ENCODE measurements at regions not wholly inside any gene's neighbourhood (a gene's known extent, or its start where the extent isn't known, plus 50 kb on each side); places are given as distances from the start of the nearest gene placed in this dataset.

DNA sequence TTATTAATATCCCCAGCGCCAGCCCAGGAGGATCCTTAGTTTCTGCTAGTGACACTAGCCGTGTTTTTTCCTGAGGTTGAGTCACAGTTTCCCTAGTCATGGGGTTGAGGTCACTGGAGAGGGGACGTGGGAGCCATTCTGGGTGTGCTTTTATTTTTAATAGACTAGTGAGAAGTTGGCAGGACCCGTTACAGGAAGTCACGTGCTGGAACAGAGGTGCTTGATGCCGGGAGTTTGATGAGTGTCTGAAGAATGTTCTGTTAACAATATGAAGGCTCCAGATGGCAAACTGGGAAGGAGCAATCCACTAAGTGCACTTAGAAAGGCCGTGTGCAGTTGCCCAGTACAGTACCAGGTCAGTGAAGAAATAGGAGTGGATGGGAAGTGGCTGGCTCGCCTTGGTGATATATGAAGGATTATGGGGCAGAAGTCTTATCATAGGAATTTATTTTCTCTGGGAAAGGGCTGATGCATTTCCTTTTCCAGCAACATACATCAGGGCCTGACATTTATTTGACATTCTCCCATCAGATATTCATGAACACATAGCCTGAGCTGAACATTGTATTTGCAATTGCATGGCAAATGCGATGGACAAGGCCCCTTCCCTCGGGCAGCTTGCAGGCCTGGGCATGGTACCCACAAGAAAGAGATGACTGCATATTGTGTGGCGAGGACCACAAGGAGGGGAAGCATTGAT is 291.8 kb downstream of the FBXW7 start:
- peaks cover 0 to 20% (median 13%) of the 10 kb centered on the region in 12 donors for H3K4me1 ChIP-seq
- TF ChIP-seq, protein P1, sequence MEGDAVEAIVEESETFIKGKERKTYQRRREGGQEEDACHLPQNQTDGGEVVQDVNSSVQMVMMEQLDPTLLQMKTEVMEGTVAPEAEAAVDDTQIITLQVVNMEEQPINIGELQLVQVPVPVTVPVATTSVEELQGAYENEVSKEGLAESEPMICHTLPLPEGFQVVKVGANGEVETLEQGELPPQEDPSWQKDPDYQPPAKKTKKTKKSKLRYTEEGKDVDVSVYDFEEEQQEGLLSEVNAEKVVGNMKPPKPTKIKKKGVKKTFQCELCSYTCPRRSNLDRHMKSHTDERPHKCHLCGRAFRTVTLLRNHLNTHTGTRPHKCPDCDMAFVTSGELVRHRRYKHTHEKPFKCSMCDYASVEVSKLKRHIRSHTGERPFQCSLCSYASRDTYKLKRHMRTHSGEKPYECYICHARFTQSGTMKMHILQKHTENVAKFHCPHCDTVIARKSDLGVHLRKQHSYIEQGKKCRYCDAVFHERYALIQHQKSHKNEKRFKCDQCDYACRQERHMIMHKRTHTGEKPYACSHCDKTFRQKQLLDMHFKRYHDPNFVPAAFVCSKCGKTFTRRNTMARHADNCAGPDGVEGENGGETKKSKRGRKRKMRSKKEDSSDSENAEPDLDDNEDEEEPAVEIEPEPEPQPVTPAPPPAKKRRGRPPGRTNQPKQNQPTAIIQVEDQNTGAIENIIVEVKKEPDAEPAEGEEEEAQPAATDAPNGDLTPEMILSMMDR (IDR thresholded peaks at IDR 0.05) = no peak
- TF ChIP-seq POLR2A (IDR thresholded peaks at IDR 0.05) = no peak
- no peaks in the 10 kb centered on the region for H3K9me3 ChIP-seq
- H3K4me3 ChIP-seq = no peak overlapping the region
- no peaks in the 10 kb centered on the region for H3K27me3 ChIP-seq
- intact Hi-C loops (cut with DNase I) = no loop called here
- H3K27ac ChIP-seq = peak overlapping the region in 9 of 12 donors; percentile 30 to 76 (median 59)
- WGBS, 4 donors = 38 to 46% (median 40%) methylated on average over 11 of the region's 11 CpGs
- peak; percentile 49 to 92 (median 88) for ATAC-seq
- no peaks in the 10 kb centered on the region for H3K36me3 ChIP-seq
- DNase-seq = peak in 4 of 5 donors; percentile 54 to 77 (median 68)

DNA sequence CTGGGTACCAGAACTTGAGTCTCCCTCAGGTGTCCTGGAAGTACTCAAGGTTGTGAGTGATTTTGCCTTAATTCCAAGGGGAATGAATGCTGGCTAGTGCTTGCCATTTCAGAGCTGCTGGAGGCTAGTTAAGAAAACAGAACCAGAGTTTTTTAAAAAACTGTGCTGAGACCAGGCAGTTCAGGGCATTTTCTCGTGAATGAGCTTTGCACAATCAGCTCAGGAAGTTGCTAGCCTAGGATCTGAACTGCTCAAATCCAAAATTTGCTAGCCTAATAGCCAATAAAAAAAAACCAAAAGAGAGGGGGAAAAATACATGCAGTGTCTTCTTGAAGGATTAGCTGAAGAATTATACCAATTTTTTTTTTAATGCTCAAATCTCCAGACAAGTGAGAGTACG is 292.7 kb downstream of the FBXW7 start:
- intact Hi-C loops (cut with DNase I) = no loop called here

DNA sequence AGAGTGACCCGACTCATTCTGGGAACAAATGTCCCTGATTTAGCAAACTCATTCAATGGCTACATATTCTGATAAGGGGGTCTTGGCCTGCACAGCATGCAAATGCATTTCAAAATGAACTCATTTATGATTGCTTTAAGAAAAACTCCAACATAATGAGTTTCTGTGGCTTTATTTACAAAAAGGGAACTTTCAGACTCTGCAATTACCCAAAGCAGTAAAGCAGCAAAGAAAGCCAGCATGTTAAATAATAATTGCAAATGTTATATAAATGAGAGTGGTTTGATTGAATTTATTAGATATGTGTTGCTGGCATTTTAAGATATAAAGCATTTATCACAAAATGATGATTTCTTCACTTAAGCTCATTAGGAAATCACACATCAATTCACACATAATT is 295.7 kb downstream of the FBXW7 start:
- WGBS, 4 donors = 83 to 95% (median 87%) methylated on average over 1 of the region's 1 CpG

More for the DNA sequence above, 292.7 kb downstream of the FBXW7 start:
- Histone ChIP-seq H3K27ac (peak overlapping the region in 10 of 12 donors; percentile 18 to 76 (median 58)), H3K4me3 (no peak overlapping the region), H3K27me3 (no peaks in the 10 kb centered on the region), H3K36me3 (no peaks in the 10 kb centered on the region), H3K9me3 (no peaks in the 10 kb centered on the region), H3K4me1 (peaks cover 0 to 20% (median 13%) of the 10 kb centered on the region in 12 donors)
- no peak for TF ChIP-seq POLR2A (IDR thresholded peaks at IDR 0.05)
- TF ChIP-seq, protein P1 (IDR thresholded peaks at IDR 0.05) = no peak
- 49 to 69% (median 54%) methylated on average over 2 of the region's 2 CpGs for WGBS, 4 donors
- DNase-seq = no peak
- no peak for ATAC-seq

DNA sequence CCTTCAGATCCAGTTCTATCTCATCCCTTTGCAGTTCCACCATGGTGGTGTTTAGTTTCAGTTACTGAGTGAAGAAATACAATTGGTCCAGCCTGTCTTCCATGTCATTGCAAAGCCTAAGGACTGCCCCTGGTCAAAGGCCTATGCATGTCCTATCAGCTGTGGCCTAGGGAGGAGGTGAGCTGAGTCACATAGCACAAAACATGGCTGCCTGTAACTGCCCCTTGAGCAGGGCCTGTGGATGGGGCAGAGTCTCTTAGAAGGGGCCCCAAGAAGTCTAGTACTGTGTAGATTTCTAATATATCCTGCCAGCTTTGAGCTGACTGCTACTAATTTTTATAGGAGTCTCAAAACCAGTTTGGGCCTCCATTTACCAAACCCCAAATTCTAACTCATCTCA is 296.7 kb downstream of the FBXW7 start:
- Histone ChIP-seq H3K36me3 (no peaks in the 10 kb centered on the region), H3K27ac (no peak overlapping the region), H3K27me3 (no peaks in the 10 kb centered on the region), H3K9me3 (no peaks in the 10 kb centered on the region), H3K4me1 (peaks cover 0 to 15% (median 11%) of the 10 kb centered on the region in 12 donors), H3K4me3 (no peak overlapping the region)
- no peak for TF ChIP-seq POLR2A (IDR thresholded peaks at IDR 0.05)
- TF ChIP-seq, protein P1 (IDR thresholded peaks at IDR 0.05) = no peak
- intact Hi-C loops (cut with DNase I) = no loop called here
- ATAC-seq = no peak
- DNase-seq = no peak

More for the DNA sequence above, 295.7 kb downstream of the FBXW7 start:
- Histone ChIP-seq H3K27ac (no peak overlapping the region), H3K36me3 (no peaks in the 10 kb centered on the region), H3K27me3 (no peaks in the 10 kb centered on the region), H3K9me3 (no peaks in the 10 kb centered on the region), H3K4me1 (peaks cover 0 to 20% (median 13%) of the 10 kb centered on the region in 12 donors), H3K4me3 (no peak overlapping the region)
- DNase-seq (no peak), ATAC-seq (no peak)
- TF ChIP-seq, protein P1 (IDR thresholded peaks at IDR 0.05) = no peak
- no peak for TF ChIP-seq POLR2A (IDR thresholded peaks at IDR 0.05)
- intact Hi-C loops (cut with DNase I) = no loop called here
